SK-N-SH treated with all-trans-retinoic acid at 6 μM for 48 hours (cell line): ENCODE measurements at regions not wholly inside any gene's neighbourhood (a gene's known extent, or its start where the extent isn't known, plus 50 kb on each side); places are given as distances from the start of the nearest gene placed in this dataset.

ENCODE experiments used
- ATAC-seq: fragments of 200-7000 bp; cut with Tn5 transposase; 3 replicates; pipeline ENCODE4 v1.9.1; 2020; ENCODE audit warnings: mild to moderate bottlenecking, moderate library complexity
- ARNTL ChIP-seq: fragments of 450-650 bp; formaldehyde crosslinking; IDR thresholded peaks from 2 replicates; pipeline ENCODE4 v1.5.0; 2020; ENCODE audit warnings: low read depth, mild to moderate bottlenecking, moderate library complexity, borderline replicate concordance
- BACH2 ChIP-seq: fragments of 250-450 bp; sonication (Bioruptor Pico); IDR thresholded peaks from 2 replicates; pipeline ENCODE4 v1.9.0; 2021; ENCODE audit warnings: mild to moderate bottlenecking, borderline replicate concordance
- CSDC2 ChIP-seq: fragments of 250-450 bp; sonication (Bioruptor Pico); IDR thresholded peaks from 2 replicates; pipeline ENCODE4 v1.5.0; 2020; ENCODE audit warnings: mild to moderate bottlenecking, moderate library complexity
- CSRNP3 ChIP-seq: fragments of 250-450 bp; sonication (Bioruptor Pico); IDR thresholded peaks from 2 replicates; pipeline ENCODE4 v1.5.1; 2021; ENCODE audit warnings: mild to moderate bottlenecking, moderate library complexity
- ESRRG ChIP-seq: fragments of 250-450 bp; sonication (Bioruptor Pico); IDR thresholded peaks from 2 replicates; pipeline ENCODE4 v1.6.1; 2021; ENCODE audit warnings: mild to moderate bottlenecking
- GLIS3 ChIP-seq: fragments of 250-450 bp; sonication (Bioruptor Pico); IDR thresholded peaks from 2 replicates; pipeline ENCODE4 v1.5.0; 2020; ENCODE audit warnings: mild to moderate bottlenecking, moderate library complexity
- ISL1 ChIP-seq: fragments of 250-450 bp; sonication (Bioruptor Pico); IDR thresholded peaks from 2 replicates; pipeline ENCODE4 v2.1.2; 2022; ENCODE audit warnings: mild to moderate bottlenecking, moderate library complexity
- OSR1 ChIP-seq: fragments of 250-450 bp; sonication (Bioruptor Pico); IDR thresholded peaks from 2 replicates; pipeline ENCODE4 v1.8.0; 2022; ENCODE audit warnings: moderate library complexity, mild to moderate bottlenecking, inconsistent platforms
- PATZ1 ChIP-seq: fragments of 250-450 bp; sonication (Bioruptor Pico); IDR thresholded peaks from 2 replicates; pipeline ENCODE4 v1.8.0; 2020; ENCODE audit warnings: mild to moderate bottlenecking, moderate library complexity, borderline replicate concordance
- POU6F1 ChIP-seq: fragments of 250-450 bp; sonication (Bioruptor Pico); IDR thresholded peaks from 2 replicates; pipeline ENCODE4 v1.8.0; 2021; ENCODE audit warnings: low read depth, mild to moderate bottlenecking, moderate library complexity, borderline replicate concordance
- PPARA ChIP-seq: fragments of 250-450 bp; sonication (Bioruptor Pico); IDR thresholded peaks from 2 replicates; pipeline ENCODE4 v1.5.0; 2020; ENCODE audit warnings: mild to moderate bottlenecking, borderline replicate concordance
- RARB ChIP-seq: fragments of 250-450 bp; sonication (Bioruptor Pico); IDR thresholded peaks from 2 replicates; pipeline ENCODE4 v1.8.0; 2021; ENCODE audit warnings: mild to moderate bottlenecking, moderate library complexity
- SNAI2 ChIP-seq: fragments of 250-450 bp; sonication (Bioruptor Pico); IDR thresholded peaks from 2 replicates; pipeline ENCODE4 v1.5.0; 2020; ENCODE audit warnings: mild to moderate bottlenecking, moderate library complexity
- TCF4 ChIP-seq: fragments of 250-450 bp; sonication (Bioruptor Pico); IDR thresholded peaks from 2 replicates; pipeline ENCODE4 v1.8.0; 2021; ENCODE audit warnings: mild to moderate bottlenecking, moderate library complexity, borderline replicate concordance
- TOX ChIP-seq: fragments of 250-450 bp; sonication (Bioruptor Pico); IDR thresholded peaks from 2 replicates; pipeline ENCODE4 v1.8.0; 2021; ENCODE audit warnings: mild to moderate bottlenecking, moderate library complexity, borderline replicate concordance
- ZC3H10 ChIP-seq: fragments of 250-450 bp; sonication (Bioruptor Pico); IDR thresholded peaks from 2 replicates; pipeline ENCODE4 v1.5.1; 2021; ENCODE audit warnings: mild to moderate bottlenecking, moderate library complexity
- ZFP3 ChIP-seq: fragments of 250-450 bp; sonication (Bioruptor Pico); IDR thresholded peaks from 2 replicates; pipeline ENCODE4 v1.5.0; 2020; ENCODE audit warnings: mild to moderate bottlenecking, moderate library complexity
- ZFP30 ChIP-seq: fragments of 450-650 bp; formaldehyde crosslinking; IDR thresholded peaks from 2 replicates; pipeline ENCODE4 v1.5.0; 2022; ENCODE audit warnings: mild to moderate bottlenecking, moderate library complexity
- ZNF565 ChIP-seq: fragments of 450-650 bp; formaldehyde crosslinking; conservative IDR thresholded peaks from 2 replicates; pipeline ENCODE4 v1.5.0; 2020; ENCODE audit warnings: low read depth, mild to moderate bottlenecking, moderate library complexity
- ZNF70 ChIP-seq: fragments of 450-650 bp; formaldehyde crosslinking; IDR thresholded peaks from 2 replicates; pipeline ENCODE4 v1.5.0; 2020; ENCODE audit warnings: mild to moderate bottlenecking, moderate library complexity
- ZNF8 ChIP-seq: fragments of 450-650 bp; formaldehyde crosslinking; IDR thresholded peaks from 2 replicates; pipeline ENCODE4 v1.5.0; 2020; ENCODE audit warnings: mild to moderate bottlenecking, moderate library complexity
- TF ChIP-seq, protein P1 (sequence below): fragments of 250-450 bp; sonication (Bioruptor Pico); IDR thresholded peaks from 2 replicates; pipeline ENCODE4 v1.5.0; 2020; ENCODE audit warnings: mild to moderate bottlenecking, moderate library complexity
- TF ChIP-seq, protein P2 (sequence below): fragments of 250-450 bp; sonication (Bioruptor Pico); IDR thresholded peaks from 2 replicates; pipeline ENCODE4 v1.5.1; 2020; ENCODE audit warnings: low read depth, mild to moderate bottlenecking, moderate library complexity

DNA sequence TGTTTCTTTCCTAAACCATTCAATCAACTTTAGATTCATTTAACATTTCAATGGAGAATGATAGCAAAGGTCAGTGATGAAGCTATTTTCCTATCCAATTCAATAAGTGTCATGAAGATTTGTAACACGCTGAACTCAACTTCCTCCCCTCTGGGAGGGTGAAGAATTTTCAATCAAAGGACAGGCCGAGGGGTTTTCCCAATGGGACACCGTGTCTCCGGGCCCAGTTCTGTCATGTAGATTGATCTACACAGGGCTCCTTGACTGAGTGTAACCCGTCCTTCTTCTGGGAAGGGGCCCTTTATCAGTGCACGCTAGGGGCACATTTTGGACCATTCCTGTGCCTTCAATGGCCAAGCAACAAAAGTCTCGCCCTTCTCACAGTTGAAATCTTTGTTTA lies 90.1 kb downstream of the KCNE4 start:
- no peak for ATAC-seq
- TF ChIP-seq ZNF8 (CRISPR knock-in tag) (no peak), RARB (CRISPR knock-in tag) (no peak), SNAI2 (CRISPR knock-in tag) (no peak), ISL1 (CRISPR knock-in tag) (no peak), BACH2 (CRISPR knock-in tag) (no peak), ZFP30 (CRISPR knock-in tag) (no peak), PPARA (no peak), TCF4 (CRISPR knock-in tag) (no peak), ARNTL (CRISPR knock-in tag) (no peak), GLIS3 (no peak), ZNF70 (no peak), TOX (CRISPR knock-in tag) (no peak), CSRNP3 (CRISPR knock-in tag) (no peak), ZFP3 (CRISPR knock-in tag) (no peak), CSDC2 (CRISPR knock-in tag) (no peak), ZC3H10 (CRISPR knock-in tag) (no peak), OSR1 (CRISPR knock-in tag) (no peak), PATZ1 (no peak)
- TF ChIP-seq, protein P1, sequence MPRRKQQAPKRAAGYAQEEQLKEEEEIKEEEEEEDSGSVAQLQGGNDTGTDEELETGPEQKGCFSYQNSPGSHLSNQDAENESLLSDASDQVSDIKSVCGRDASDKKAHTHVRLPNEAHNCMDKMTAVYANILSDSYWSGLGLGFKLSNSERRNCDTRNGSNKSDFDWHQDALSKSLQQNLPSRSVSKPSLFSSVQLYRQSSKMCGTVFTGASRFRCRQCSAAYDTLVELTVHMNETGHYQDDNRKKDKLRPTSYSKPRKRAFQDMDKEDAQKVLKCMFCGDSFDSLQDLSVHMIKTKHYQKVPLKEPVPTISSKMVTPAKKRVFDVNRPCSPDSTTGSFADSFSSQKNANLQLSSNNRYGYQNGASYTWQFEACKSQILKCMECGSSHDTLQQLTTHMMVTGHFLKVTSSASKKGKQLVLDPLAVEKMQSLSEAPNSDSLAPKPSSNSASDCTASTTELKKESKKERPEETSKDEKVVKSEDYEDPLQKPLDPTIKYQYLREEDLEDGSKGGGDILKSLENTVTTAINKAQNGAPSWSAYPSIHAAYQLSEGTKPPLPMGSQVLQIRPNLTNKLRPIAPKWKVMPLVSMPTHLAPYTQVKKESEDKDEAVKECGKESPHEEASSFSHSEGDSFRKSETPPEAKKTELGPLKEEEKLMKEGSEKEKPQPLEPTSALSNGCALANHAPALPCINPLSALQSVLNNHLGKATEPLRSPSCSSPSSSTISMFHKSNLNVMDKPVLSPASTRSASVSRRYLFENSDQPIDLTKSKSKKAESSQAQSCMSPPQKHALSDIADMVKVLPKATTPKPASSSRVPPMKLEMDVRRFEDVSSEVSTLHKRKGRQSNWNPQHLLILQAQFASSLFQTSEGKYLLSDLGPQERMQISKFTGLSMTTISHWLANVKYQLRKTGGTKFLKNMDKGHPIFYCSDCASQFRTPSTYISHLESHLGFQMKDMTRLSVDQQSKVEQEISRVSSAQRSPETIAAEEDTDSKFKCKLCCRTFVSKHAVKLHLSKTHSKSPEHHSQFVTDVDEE (CRISPR knock-in tag), result no peak

DNA sequence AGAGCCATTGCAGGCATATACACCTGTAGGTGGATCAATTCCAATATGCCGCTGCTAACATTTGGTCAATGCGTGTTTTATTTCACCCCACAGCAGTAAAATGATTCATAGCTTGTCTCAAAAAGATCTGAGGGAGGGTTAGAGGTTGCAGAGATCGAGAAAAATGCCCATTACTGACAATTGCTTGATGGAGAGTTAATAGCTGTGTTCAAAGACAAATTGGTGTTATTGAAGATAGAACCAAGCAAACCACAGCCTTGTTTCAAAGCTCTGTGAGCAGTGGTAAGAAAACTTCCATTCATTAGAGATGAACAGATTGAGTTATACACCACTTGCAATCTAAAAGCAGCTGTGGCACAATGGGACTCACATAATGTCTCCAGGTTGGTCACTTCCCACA lies 95.4 kb downstream of the KCNE4 start:
- TF ChIP-seq, protein P1 (CRISPR knock-in tag), result no peak
- no peak for TF ChIP-seq ZNF8 (CRISPR knock-in tag)
- no peak for TF ChIP-seq POU6F1
- TF ChIP-seq ARNTL (CRISPR knock-in tag), result no peak
- no peak for TF ChIP-seq OSR1 (CRISPR knock-in tag)
- no peak for TF ChIP-seq ZNF70
- TF ChIP-seq TOX (CRISPR knock-in tag), result no peak
- no peak for TF ChIP-seq PATZ1
- no peak for TF ChIP-seq ESRRG (CRISPR knock-in tag)
- TF ChIP-seq ZNF565 (CRISPR knock-in tag), result no peak
- TF ChIP-seq CSRNP3 (CRISPR knock-in tag), result no peak
- TF ChIP-seq ZFP30 (CRISPR knock-in tag), result no peak
- TF ChIP-seq ZFP3 (CRISPR knock-in tag), result no peak
- no peak for TF ChIP-seq ZC3H10 (CRISPR knock-in tag)
- no peak for TF ChIP-seq BACH2 (CRISPR knock-in tag)
- no peak for TF ChIP-seq GLIS3
- TF ChIP-seq, protein P2, sequence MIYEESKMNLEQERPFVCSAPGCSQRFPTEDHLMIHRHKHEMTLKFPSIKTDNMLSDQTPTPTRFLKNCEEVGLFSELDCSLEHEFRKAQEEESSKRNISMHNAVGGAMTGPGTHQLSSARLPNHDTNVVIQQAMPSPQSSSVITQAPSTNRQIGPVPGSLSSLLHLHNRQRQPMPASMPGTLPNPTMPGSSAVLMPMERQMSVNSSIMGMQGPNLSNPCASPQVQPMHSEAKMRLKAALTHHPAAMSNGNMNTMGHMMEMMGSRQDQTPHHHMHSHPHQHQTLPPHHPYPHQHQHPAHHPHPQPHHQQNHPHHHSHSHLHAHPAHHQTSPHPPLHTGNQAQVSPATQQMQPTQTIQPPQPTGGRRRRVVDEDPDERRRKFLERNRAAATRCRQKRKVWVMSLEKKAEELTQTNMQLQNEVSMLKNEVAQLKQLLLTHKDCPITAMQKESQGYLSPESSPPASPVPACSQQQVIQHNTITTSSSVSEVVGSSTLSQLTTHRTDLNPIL (CRISPR knock-in tag), result no peak
- TF ChIP-seq, all 23 proteins: peak for 0
- no peak for ATAC-seq
